GM21576 (cell line): ENCODE measurements at regions not wholly inside any gene's neighbourhood (a gene's known extent, or its start where the extent isn't known, plus 50 kb on each side); places are given as distances from the start of the nearest gene placed in this dataset.

Experiments used
- ATAC-seq: cut with Tn5 transposase; IDR thresholded peaks from one replicate; pipeline ENCODE4 v1.9.1; 2021; ENCODE audit warnings: mild to moderate bottlenecking, moderate library complexity; ENCODE audit not compliant: unreplicated experiment

- ATAC-seq = no peak
Observed at GRCh38 chr13:105513448-105513847, 1022.0 kb downstream of the EFNB2 start.

- no peak for ATAC-seq
Observed at GRCh38 chr13:105509981-105510762, 1025.3 kb downstream of the EFNB2 start.

- ATAC-seq = no peak
Observed at GRCh38 chr13:105506463-105506862, 1029.0 kb downstream of the EFNB2 start.

- ATAC-seq = no peak
Observed at GRCh38 chr13:105502193-105502592, 1033.3 kb downstream of the EFNB2 start.

GRCh38 chr13:105497597-105497996 is 1037.9 kb downstream of the EFNB2 start:
- ATAC-seq = no peak

- ATAC-seq = no peak
Observed at GRCh38 chr13:105492216-105492615, 1043.2 kb downstream of the EFNB2 start.

GRCh38 chr13:105491345-105491744 is 1044.1 kb downstream of the EFNB2 start:
- ATAC-seq = no peak

GRCh38 chr13:105485081-105485480 is 1050.4 kb downstream of the EFNB2 start:
- ATAC-seq = no peak

- ATAC-seq = no peak
Observed at GRCh38 chr13:105474983-105475610, 1060.4 kb downstream of the EFNB2 start.

- ATAC-seq = no peak
Observed at GRCh38 chr13:105471673-105472072, 1063.8 kb downstream of the EFNB2 start.

- no peak for ATAC-seq
Observed at GRCh38 chr13:105466376-105466775, 1069.1 kb downstream of the EFNB2 start.

- no peak for ATAC-seq
Observed at GRCh38 chr13:105465745-105466144, 1069.7 kb downstream of the EFNB2 start, which contains the start of gene DAOA. Gene DAOA, plus strand, starts transcription at chr13:105466045.

- no peak for ATAC-seq
Observed at GRCh38 chr13:105465251-105465650, 1070.2 kb downstream of the EFNB2 start.

- ATAC-seq = no peak
Observed at GRCh38 chr13:105464249-105464648, 1071.2 kb downstream of the EFNB2 start.

- ATAC-seq = no peak
Observed at GRCh38 chr13:105463011-105463501, 1072.4 kb downstream of the EFNB2 start.

- ATAC-seq = no peak
Observed at GRCh38 chr13:105462098-105462497, 1073.4 kb downstream of the EFNB2 start.

- ATAC-seq = no peak
Observed at GRCh38 chr13:105452895-105453294, 1082.6 kb downstream of the EFNB2 start.

- ATAC-seq = no peak
Observed at GRCh38 chr13:105450784-105451183, 1084.7 kb downstream of the EFNB2 start.

- no peak for ATAC-seq
Observed at GRCh38 chr13:105448811-105449210, 1086.7 kb downstream of the EFNB2 start.

GRCh38 chr13:105446197-105446596 is 1089.3 kb downstream of the EFNB2 start:
- no peak for ATAC-seq

- no peak for ATAC-seq
Observed at GRCh38 chr13:105445796-105446195, 1089.7 kb downstream of the EFNB2 start.
